ENCODE measurements at regions not wholly inside any gene's neighbourhood (a gene's known extent, or its start where the extent isn't known, plus 50 kb on each side); places are given as distances from the start of the nearest gene placed in this dataset.

DNA sequence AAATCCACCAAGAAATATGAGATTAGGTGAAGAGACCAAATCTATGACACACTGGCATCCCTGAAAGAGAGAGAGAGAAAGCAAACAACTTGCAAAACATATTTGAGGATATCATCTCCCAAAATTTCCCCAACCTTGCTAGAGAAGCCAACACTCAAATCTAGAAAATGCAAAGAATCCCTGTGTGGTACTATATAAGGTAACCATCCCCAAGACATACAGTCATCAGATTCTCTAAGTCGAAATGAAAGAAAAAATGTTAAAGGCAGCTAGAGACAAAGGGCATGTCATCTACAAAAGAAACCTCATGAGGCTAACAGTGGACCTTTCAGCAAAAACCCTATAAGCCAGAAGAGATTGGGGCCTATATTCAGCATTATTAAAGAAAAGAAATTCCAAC is 622.1 kb upstream of the LMCD1 start:
- TF ChIP-seq, protein P1, sequence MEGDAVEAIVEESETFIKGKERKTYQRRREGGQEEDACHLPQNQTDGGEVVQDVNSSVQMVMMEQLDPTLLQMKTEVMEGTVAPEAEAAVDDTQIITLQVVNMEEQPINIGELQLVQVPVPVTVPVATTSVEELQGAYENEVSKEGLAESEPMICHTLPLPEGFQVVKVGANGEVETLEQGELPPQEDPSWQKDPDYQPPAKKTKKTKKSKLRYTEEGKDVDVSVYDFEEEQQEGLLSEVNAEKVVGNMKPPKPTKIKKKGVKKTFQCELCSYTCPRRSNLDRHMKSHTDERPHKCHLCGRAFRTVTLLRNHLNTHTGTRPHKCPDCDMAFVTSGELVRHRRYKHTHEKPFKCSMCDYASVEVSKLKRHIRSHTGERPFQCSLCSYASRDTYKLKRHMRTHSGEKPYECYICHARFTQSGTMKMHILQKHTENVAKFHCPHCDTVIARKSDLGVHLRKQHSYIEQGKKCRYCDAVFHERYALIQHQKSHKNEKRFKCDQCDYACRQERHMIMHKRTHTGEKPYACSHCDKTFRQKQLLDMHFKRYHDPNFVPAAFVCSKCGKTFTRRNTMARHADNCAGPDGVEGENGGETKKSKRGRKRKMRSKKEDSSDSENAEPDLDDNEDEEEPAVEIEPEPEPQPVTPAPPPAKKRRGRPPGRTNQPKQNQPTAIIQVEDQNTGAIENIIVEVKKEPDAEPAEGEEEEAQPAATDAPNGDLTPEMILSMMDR (IDR thresholded peaks at IDR 0.05; ENCODE audit: low read depth, low read length) = no peak
- H3K4me3 ChIP-seq (ENCODE audit: low read depth, low read length) = no peak overlapping the region

DNA sequence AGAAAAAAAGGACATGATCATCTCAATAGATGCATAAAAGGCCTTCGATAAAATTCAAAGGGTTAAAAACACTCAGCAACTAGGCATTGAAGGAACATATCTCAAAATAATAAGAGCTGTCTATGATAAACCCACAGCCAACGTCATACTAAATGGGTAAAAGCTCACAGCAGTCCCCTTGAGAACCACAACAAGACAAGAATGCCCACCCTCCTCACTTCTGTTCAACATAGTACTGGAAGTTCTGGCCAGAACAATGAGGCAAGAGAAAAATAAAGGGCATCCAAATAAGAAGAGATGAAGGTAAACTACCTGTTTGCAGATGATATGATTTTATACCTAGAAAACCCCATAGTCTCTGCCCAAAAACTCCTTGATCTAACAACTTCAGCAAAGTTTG is 619.7 kb upstream of the LMCD1 start:
- TF ChIP-seq, protein P1 (IDR thresholded peaks at IDR 0.05; ENCODE audit: low read depth, low read length) = no peak
- no peak overlapping the region for H3K4me3 ChIP-seq (ENCODE audit: low read depth, low read length)

DNA sequence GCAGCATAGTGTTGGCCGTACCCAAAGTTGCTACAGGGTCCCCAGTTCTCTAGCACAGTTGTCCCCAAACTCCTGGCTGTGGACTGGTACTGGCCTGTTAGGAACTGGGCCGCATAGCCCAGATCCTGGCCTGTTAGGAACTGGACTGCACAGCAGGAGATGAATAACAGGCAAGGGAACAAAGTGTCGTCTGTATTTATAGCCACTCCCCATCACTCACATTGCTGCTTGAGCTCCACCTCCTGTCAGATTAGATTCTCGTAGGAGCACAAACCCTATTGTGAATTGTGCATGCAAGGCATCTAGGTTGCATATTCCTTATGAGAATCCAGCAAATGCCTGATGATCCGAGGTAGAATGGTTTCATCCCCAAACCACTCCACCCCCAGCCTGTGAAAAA is 604.0 kb upstream of the LMCD1 start:
- no peak overlapping the region for H3K4me3 ChIP-seq (ENCODE audit: low read depth, low read length)
- TF ChIP-seq, protein P1 (IDR thresholded peaks at IDR 0.05; ENCODE audit: low read depth, low read length) = no peak

DNA sequence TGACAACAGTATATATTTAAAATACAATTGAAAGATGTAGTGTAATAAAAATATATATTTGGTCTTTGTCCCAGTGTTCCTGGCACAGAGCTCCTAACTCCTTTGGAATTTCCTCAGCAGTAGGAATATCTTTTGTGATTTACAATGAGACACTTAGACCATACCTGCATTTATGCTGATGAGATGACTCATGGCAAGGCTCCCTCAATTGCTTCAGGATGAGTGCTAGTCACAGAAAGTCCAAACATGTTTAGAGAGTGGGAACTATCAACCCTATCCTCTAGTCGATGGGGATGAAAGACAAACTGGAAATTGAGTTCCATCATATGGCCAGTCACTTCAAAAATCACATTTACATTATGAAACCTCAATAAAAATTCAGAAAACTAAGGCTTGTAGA is 588.3 kb upstream of the LMCD1 start:
- H3K4me3 ChIP-seq (ENCODE audit: low read depth, low read length) = no peak overlapping the region
- TF ChIP-seq, protein P1 (IDR thresholded peaks at IDR 0.05; ENCODE audit: low read depth, low read length) = no peak

GRCh38 chr3:7915356-7915755 is 586.3 kb upstream of the LMCD1 start:
- H3K4me3 ChIP-seq (ENCODE audit: low read depth, low read length) = no peak overlapping the region
- TF ChIP-seq, protein P1 (IDR thresholded peaks at IDR 0.05; ENCODE audit: low read depth, low read length) = no peak

DNA sequence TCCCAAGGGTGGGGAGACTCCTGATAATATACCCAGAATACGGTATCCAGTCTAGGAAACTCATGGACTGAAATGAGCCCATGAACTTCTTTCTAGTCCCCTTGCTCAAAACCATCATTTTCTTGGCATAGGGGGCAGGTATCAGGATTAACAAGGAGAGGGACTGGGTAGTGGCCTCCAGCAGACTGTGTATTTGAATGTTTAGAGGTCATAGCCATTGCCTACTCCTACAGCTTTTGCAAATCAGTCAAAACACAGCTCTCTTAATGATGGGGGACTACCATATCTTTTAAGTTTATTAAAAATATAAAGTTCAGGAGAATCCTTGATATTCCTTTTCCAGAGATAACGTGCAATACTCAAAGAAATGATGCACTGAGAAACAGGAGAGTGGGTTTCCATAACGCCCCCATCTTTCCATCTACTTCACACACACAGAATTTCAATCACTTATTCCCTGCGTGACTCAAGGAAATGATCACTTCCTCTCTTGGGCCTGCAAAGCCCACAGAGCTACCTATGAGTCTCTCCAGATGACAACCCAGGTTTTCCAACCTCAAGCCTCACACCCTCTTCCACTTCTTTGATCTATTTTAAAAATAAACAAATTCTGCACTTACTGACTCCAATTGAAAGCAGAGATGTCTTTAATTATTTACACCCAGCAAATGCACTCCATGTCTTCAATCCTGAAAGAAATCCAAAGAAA is 584.0 kb upstream of the LMCD1 start:
- TF ChIP-seq, protein P1 (IDR thresholded peaks at IDR 0.05; ENCODE audit: low read depth, low read length) = no peak
- H3K4me3 ChIP-seq (ENCODE audit: low read depth, low read length) = no peak overlapping the region

GRCh38 chr3:7920211-7920610 is 581.4 kb upstream of the LMCD1 start:
- TF ChIP-seq, protein P1 (IDR thresholded peaks at IDR 0.05; ENCODE audit: low read depth, low read length) = no peak
- no peak overlapping the region for H3K4me3 ChIP-seq (ENCODE audit: low read depth, low read length)
